NT2/D1 (cell line): ENCODE measurements at regions not wholly inside any gene's neighbourhood (a gene's known extent, or its start where the extent isn't known, plus 50 kb on each side); places are given as distances from the start of the nearest gene placed in this dataset.

Source experiments
- SUZ12 ChIP-seq: IDR thresholded peaks from 2 replicates; pipeline ENCODE4 v1.6.1; 2011; ENCODE audit not compliant: insufficient read length, insufficient read depth; ENCODE audit errors: extremely low read depth
- YY1 ChIP-seq: IDR thresholded peaks from 2 replicates; pipeline ENCODE4 v1.6.1; 2011; ENCODE audit not compliant: insufficient read length, insufficient read depth
- ZNF274 ChIP-seq: IDR thresholded peaks from 2 replicates; pipeline ENCODE4 v1.6.1; 2011; ENCODE audit warnings: mild to moderate bottlenecking, low read depth, low read length

GRCh38 chr3:18743761-18744160, 318.6 kb upstream of the SATB1 start:
- TF ChIP-seq ZNF274 (no peak), YY1 (no peak), SUZ12 (no peak)
